WTC11 (cell line): ENCODE measurements at regions not wholly inside any gene's neighbourhood (a gene's known extent, or its start where the extent isn't known, plus 50 kb on each side); places are given as distances from the start of the nearest gene placed in this dataset.

Source experiments
- ATAC-seq: fragments of 200-7000 bp; cut with Tn5 transposase; 2 replicates; pipeline ENCODE4 v1.10.0; 2021; ENCODE audit warnings: mild to moderate bottlenecking, moderate library complexity
- CTCF ChIA-PET: fragments of 300-600 bp; sonication (Branson Sonifier 250); formaldehyde crosslinking; loops from one replicate; lab custom pipeline; 2021; ENCODE audit warnings: antibody characterized with exemption; lab: Charles Lee
- POLR2A ChIA-PET: fragments of 350-600 bp; sonication (Branson Sonifier 250); formaldehyde crosslinking; loops from one replicate; lab custom pipeline; 2021; ENCODE audit warnings: antibody characterized with exemption; lab: Charles Lee
- DNase-seq: peaks from one replicate; pipeline ENCODE4 v3.0.0; 2021; ENCODE audit warnings: low spot score
- H3K27ac Mint-ChIP-seq: 2 replicates; pipeline ENCODE4 v1.8.0; 2021; ENCODE audit warnings: mixed read lengths
- H3K27me3 Mint-ChIP-seq: 2 replicates; pipeline ENCODE4 v1.8.0; 2021; ENCODE audit warnings: low read depth, mild to moderate bottlenecking, moderate library complexity, mixed read lengths
- H3K36me3 Mint-ChIP-seq: 2 replicates; pipeline ENCODE4 v1.8.0; 2021; ENCODE audit warnings: mixed read lengths
- H3K4me1 Mint-ChIP-seq: 2 replicates; pipeline ENCODE4 v1.8.0; 2022; ENCODE audit warnings: mixed read lengths
- H3K4me3 Mint-ChIP-seq: 2 replicates; pipeline ENCODE4 v1.8.0; 2021; ENCODE audit warnings: mild to moderate bottlenecking, moderate library complexity, mixed read lengths
- H3K9me3 Mint-ChIP-seq: 2 replicates; pipeline ENCODE4 v1.8.0; 2021; ENCODE audit warnings: mixed read lengths
- AR ChIP-seq: fragments of 250-450 bp; sonication (Bioruptor Pico); IDR thresholded peaks from 2 replicates; pipeline ENCODE4 v1.9.0; 2021; ENCODE audit warnings: mild to moderate bottlenecking
- ATF1 ChIP-seq: sonication (generic); formaldehyde crosslinking; IDR thresholded peaks from 2 replicates; pipeline ENCODE4 v1.8.1; 2023; ENCODE audit warnings: mild to moderate bottlenecking, moderate library complexity, missing genetic modification reagents
- CREM ChIP-seq: sonication (generic); formaldehyde crosslinking; IDR thresholded peaks from 2 replicates; pipeline ENCODE4 v1.8.1; 2022; ENCODE audit warnings: mild to moderate bottlenecking, missing genetic modification reagents, moderate library complexity
- CTCF ChIP-seq: fragments of 200-600 bp; IDR thresholded peaks from 2 replicates; pipeline ENCODE4 v1.8.0; 2022; ENCODE audit warnings: antibody characterized with exemption
- ELF4 ChIP-seq: sonication (generic); formaldehyde crosslinking; IDR thresholded peaks from 2 replicates; pipeline ENCODE4 v1.8.1; 2022; ENCODE audit warnings: low read depth, mild to moderate bottlenecking, moderate library complexity, missing genetic modification reagents
- HMGA2 ChIP-seq: fragments of 250-450 bp; sonication (Bioruptor Pico); IDR thresholded peaks from 2 replicates; pipeline ENCODE4 v1.4.0; 2021; ENCODE audit warnings: mild to moderate bottlenecking, moderate library complexity
- HMGXB4 ChIP-seq: sonication (generic); formaldehyde crosslinking; IDR thresholded peaks from 2 replicates; pipeline ENCODE4 v1.8.1; 2023; ENCODE audit warnings: mild to moderate bottlenecking, moderate library complexity, missing genetic modification reagents
- RELA ChIP-seq: sonication (generic); formaldehyde crosslinking; IDR thresholded peaks from 2 replicates; pipeline ENCODE4 v1.8.1; 2022; ENCODE audit warnings: missing genetic modification reagents, mild to moderate bottlenecking, borderline replicate concordance
- RORB ChIP-seq: fragments of 250-450 bp; sonication (Bioruptor Pico); IDR thresholded peaks from 2 replicates; pipeline ENCODE4 v1.9.0; 2021; ENCODE audit warnings: mild to moderate bottlenecking
- TEAD4 ChIP-seq: sonication (generic); formaldehyde crosslinking; IDR thresholded peaks from 2 replicates; pipeline ENCODE4 v1.8.0; 2022; ENCODE audit warnings: mild to moderate bottlenecking, missing genetic modification reagents
- ZNF138 ChIP-seq: sonication (generic); formaldehyde crosslinking; conservative IDR thresholded peaks from 2 replicates; pipeline ENCODE4 v1.8.1; 2022; ENCODE audit warnings: mild to moderate bottlenecking, moderate library complexity, missing genetic modification reagents
- ZNF425 ChIP-seq: fragments of 250-450 bp; sonication (Bioruptor Pico); conservative IDR thresholded peaks from 2 replicates; pipeline ENCODE4 v1.9.0; 2021; ENCODE audit warnings: mild to moderate bottlenecking
- ZNF671 ChIP-seq: fragments of 250-450 bp; sonication (Bioruptor Pico); IDR thresholded peaks from 2 replicates; pipeline ENCODE4 v1.8.0; 2021; ENCODE audit warnings: mild to moderate bottlenecking
- TF ChIP-seq, protein P1 (sequence below): fragments of 250-450 bp; sonication (Bioruptor Pico); IDR thresholded peaks from 2 replicates; pipeline ENCODE4 v1.9.0; 2021; ENCODE audit warnings: moderate library complexity, mild to moderate bottlenecking, inconsistent platforms, borderline replicate concordance
- TF ChIP-seq, protein P2 (sequence below): sonication (generic); formaldehyde crosslinking; conservative IDR thresholded peaks from 2 replicates; pipeline ENCODE4 v1.8.1; 2022; ENCODE audit warnings: mild to moderate bottlenecking, missing genetic modification reagents
- TF ChIP-seq, protein P3 (sequence below): sonication (generic); formaldehyde crosslinking; IDR thresholded peaks from 2 replicates; pipeline ENCODE4 v1.8.0; 2022; ENCODE audit warnings: mild to moderate bottlenecking, missing genetic modification reagents
- TF ChIP-seq, protein P4 (sequence below): sonication (generic); formaldehyde crosslinking; IDR thresholded peaks from 2 replicates; pipeline ENCODE4 v1.8.0; 2022; ENCODE audit warnings: mild to moderate bottlenecking, missing genetic modification reagents

DNA sequence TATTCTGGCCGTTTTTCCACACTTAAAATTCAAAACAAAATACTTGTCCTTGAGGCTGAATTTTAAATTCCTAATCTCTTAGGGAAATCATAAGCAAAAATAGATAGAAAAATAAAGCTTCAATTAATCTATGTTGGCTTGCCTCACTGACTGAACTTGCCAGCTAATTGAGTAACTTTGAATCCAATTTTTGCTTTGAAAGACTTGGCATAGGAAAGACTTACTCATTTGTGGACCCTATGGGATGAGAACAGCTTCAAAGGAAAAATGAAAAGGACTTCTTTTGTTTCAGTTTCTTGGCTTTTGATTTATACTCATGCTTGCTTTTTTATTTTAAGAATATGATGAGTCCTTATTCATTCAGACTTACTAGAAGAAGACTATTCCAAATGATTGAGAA lies 370.7 kb upstream of the RARB start:
- no peaks in the 10 kb centered on the region for H3K27me3 Mint-ChIP-seq
- H3K36me3 Mint-ChIP-seq, result no peaks in the 10 kb centered on the region
- H3K4me1 Mint-ChIP-seq, result peaks cover 15% of the 10 kb centered on the region
- CTCF ChIA-PET, result no interaction called here
- no peak for DNase-seq
- ATAC-seq, result no peak
- no peak overlapping the region for H3K27ac Mint-ChIP-seq
- TF ChIP-seq RORB (CRISPR knock-in tag), result no peak
- TF ChIP-seq HMGA2, result no peak
- TF ChIP-seq, protein P1, sequence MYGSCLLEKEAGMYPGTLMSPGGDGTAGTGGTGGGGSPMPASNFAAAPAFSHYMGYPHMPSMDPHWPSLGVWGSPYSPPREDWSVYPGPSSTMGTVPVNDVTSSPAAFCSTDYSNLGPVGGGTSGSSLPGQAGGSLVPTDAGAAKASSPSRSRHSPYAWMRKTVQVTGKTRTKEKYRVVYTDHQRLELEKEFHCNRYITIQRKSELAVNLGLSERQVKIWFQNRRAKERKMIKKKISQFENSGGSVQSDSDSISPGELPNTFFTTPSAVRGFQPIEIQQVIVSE (CRISPR knock-in tag), result no peak
- TF ChIP-seq CREM (CRISPR knock-in tag), result no peak
- no peak for TF ChIP-seq TEAD4 (CRISPR knock-in tag)
- TF ChIP-seq, protein P2, sequence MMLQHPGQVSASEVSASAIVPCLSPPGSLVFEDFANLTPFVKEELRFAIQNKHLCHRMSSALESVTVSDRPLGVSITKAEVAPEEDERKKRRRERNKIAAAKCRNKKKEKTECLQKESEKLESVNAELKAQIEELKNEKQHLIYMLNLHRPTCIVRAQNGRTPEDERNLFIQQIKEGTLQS (CRISPR knock-in tag), result no peak
- POLR2A ChIA-PET, result no interaction called here
- no peak overlapping the region for H3K4me3 Mint-ChIP-seq
- no peaks in the 10 kb centered on the region for H3K9me3 Mint-ChIP-seq

DNA sequence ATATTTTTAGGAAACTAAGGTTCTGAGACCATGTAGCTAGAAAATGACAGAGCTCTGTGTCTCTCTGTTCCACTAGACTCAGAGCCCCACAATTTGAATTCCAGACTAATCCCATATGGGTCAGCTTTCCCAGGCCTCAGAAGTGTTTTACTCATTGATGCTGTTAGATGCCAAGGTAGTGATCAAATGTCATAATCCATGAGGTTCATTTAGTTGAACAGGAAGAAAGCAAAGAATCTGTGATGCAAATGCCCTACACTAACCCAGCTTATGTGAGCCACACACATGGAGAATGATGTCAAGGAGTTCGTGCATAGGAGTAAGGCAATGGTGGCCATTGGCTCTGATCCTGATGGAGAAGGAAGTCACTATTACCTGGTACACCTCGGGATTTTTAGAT lies 363.4 kb upstream of the RARB start:
- peaks cover 10% of the 10 kb centered on the region for H3K4me1 Mint-ChIP-seq
- H3K4me3 Mint-ChIP-seq, result no peak overlapping the region
- H3K27me3 Mint-ChIP-seq, result no peaks in the 10 kb centered on the region
- ChIA-PET POLR2A (no interaction called here), CTCF (interaction anchor here (1.4 kb wide), 1 partner anchor 31 kb away, joined by 5 read pairs; no protein-coding TSS in a partner anchor)
- DNase-seq (no peak), ATAC-seq (no peak)
- no peaks in the 10 kb centered on the region for H3K9me3 Mint-ChIP-seq
- no peak overlapping the region for H3K27ac Mint-ChIP-seq
- TF ChIP-seq ZNF138 (CRISPR knock-in tag) (no peak), ELF4 (no peak), ATF1 (CRISPR knock-in tag) (no peak), ZNF425 (CRISPR knock-in tag) (no peak), HMGXB4 (no peak), AR (no peak), CTCF (no peak), RELA (CRISPR knock-in tag) (no peak), RORB (CRISPR knock-in tag) (no peak), ZNF671 (CRISPR knock-in tag) (no peak)
- TF ChIP-seq, protein P3, sequence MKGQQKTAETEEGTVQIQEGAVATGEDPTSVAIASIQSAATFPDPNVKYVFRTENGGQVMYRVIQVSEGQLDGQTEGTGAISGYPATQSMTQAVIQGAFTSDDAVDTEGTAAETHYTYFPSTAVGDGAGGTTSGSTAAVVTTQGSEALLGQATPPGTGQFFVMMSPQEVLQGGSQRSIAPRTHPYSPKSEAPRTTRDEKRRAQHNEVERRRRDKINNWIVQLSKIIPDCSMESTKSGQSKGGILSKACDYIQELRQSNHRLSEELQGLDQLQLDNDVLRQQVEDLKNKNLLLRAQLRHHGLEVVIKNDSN, result no peak
- TF ChIP-seq, protein P4, sequence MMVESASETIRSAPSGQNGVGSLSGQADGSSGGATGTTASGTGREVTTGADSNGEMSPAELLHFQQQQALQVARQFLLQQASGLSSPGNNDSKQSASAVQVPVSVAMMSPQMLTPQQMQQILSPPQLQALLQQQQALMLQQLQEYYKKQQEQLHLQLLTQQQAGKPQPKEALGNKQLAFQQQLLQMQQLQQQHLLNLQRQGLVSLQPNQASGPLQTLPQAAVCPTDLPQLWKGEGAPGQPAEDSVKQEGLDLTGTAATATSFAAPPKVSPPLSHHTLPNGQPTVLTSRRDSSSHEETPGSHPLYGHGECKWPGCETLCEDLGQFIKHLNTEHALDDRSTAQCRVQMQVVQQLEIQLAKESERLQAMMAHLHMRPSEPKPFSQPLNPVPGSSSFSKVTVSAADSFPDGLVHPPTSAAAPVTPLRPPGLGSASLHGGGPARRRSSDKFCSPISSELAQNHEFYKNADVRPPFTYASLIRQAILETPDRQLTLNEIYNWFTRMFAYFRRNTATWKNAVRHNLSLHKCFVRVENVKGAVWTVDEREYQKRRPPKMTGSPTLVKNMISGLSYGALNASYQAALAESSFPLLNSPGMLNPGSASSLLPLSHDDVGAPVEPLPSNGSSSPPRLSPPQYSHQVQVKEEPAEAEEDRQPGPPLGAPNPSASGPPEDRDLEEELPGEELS (CRISPR knock-in tag), result no peak
- H3K36me3 Mint-ChIP-seq, result no peaks in the 10 kb centered on the region
